ENCODE measurements at regions not wholly inside any gene's neighbourhood (a gene's known extent, or its start where the extent isn't known, plus 50 kb on each side); places are given as distances from the start of the nearest gene placed in this dataset.
"Not testable (repeated sequence)": the region's sequence is repeated elsewhere in the genome, so short reads cannot be mapped to it uniquely, and the experiment has no call there.

DNA sequence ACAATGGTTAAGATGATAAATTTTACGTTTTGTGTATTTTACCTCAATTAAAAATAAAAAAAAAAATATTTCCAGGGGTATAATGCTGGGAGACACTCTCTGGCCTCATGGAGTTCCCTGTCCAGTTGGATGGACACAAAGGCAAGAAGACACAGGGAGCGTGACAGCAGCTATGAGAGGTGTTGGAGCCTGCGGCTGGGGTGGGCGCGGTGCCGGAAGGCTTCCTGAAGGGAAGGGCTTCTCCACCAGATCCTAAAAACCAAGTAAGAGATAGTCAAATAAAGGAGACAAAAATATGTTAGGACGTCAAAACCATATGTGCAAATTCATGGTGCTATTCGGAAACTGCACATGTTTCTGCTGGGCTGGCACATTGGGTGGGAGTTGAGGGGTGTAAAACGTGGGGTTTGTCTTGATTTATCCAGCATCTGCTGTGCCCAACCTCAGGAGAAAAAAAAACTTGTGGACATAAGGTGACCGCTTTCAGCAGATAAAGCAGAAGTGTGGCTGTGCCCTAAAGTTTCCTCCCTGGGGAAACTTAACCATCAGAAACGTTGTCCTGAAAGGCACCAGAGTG lies 467.6 kb downstream of the RNF144A start:
- H3K27me3 ChIP-seq (ENCODE audit: control insufficient read depth in 2 of 2, insufficient read depth in 2 of 2, low read length in 2 of 2) = no peaks in the 10 kb centered on the region
- H3K4me3 ChIP-seq (ENCODE audit: low read length in 2 of 2) = no peak overlapping the region
- H3K36me3 ChIP-seq (ENCODE audit: control insufficient read depth in 2 of 2, insufficient read depth in 2 of 2, low read length in 2 of 2) = no peaks in the 10 kb centered on the region
- H3K9ac ChIP-seq (ENCODE audit: low read depth in 1 of 2, low read length in 2 of 2) = no peak overlapping the region
- no peak overlapping the region for H3K27ac ChIP-seq (ENCODE audit: low read depth in 2 of 2, low read length in 2 of 2)
- H3K4me1 ChIP-seq (ENCODE audit: control insufficient read depth in 2 of 2, insufficient read depth in 2 of 2, low read length in 2 of 2) = no peaks in the 10 kb centered on the region
- H3K9me3 ChIP-seq (ENCODE audit: control insufficient read depth in 2 of 2, low read length in 2 of 2) = no peaks in the 10 kb centered on the region

GRCh38 chr2:7390311-7390710 lies 473.1 kb downstream of the RNF144A start:
- H3K27ac ChIP-seq (ENCODE audit: low read depth in 2 of 2, low read length in 2 of 2); H3K9me3 ChIP-seq (ENCODE audit: control insufficient read depth in 2 of 2, low read length in 2 of 2); H3K27me3 ChIP-seq (ENCODE audit: control insufficient read depth in 2 of 2, insufficient read depth in 2 of 2, low read length in 2 of 2); H3K4me3 ChIP-seq (ENCODE audit: low read length in 2 of 2); H3K4me1 ChIP-seq (ENCODE audit: control insufficient read depth in 2 of 2, insufficient read depth in 2 of 2, low read length in 2 of 2); H3K36me3 ChIP-seq (ENCODE audit: control insufficient read depth in 2 of 2, insufficient read depth in 2 of 2, low read length in 2 of 2); H3K9ac ChIP-seq (ENCODE audit: low read depth in 1 of 2, low read length in 2 of 2): not testable (repeated sequence)

GRCh38 chr2:7392076-7392787 lies 475.0 kb downstream of the RNF144A start:
- Histone ChIP-seq H3K9me3 (ENCODE audit: control insufficient read depth in 2 of 2, low read length in 2 of 2) (no peaks in the 10 kb centered on the region), H3K4me3 (ENCODE audit: low read length in 2 of 2) (no peak overlapping the region), H3K27me3 (ENCODE audit: control insufficient read depth in 2 of 2, insufficient read depth in 2 of 2, low read length in 2 of 2) (no peaks in the 10 kb centered on the region), H3K36me3 (ENCODE audit: control insufficient read depth in 2 of 2, insufficient read depth in 2 of 2, low read length in 2 of 2) (no peaks in the 10 kb centered on the region), H3K9ac (ENCODE audit: low read depth in 1 of 2, low read length in 2 of 2) (no peak overlapping the region), H3K4me1 (ENCODE audit: control insufficient read depth in 2 of 2, insufficient read depth in 2 of 2, low read length in 2 of 2) (no peaks in the 10 kb centered on the region), H3K27ac (ENCODE audit: low read depth in 2 of 2, low read length in 2 of 2) (no peak overlapping the region)

- no peak overlapping the region for H3K27ac ChIP-seq (ENCODE audit: low read depth in 2 of 2, low read length in 2 of 2)
- no peaks in the 10 kb centered on the region for H3K4me1 ChIP-seq (ENCODE audit: control insufficient read depth in 2 of 2, insufficient read depth in 2 of 2, low read length in 2 of 2)
- no peaks in the 10 kb centered on the region for H3K36me3 ChIP-seq (ENCODE audit: control insufficient read depth in 2 of 2, insufficient read depth in 2 of 2, low read length in 2 of 2)
- no peak overlapping the region for H3K4me3 ChIP-seq (ENCODE audit: low read length in 2 of 2)
- H3K27me3 ChIP-seq (ENCODE audit: control insufficient read depth in 2 of 2, insufficient read depth in 2 of 2, low read length in 2 of 2) = no peaks in the 10 kb centered on the region
- no peaks in the 10 kb centered on the region for H3K9me3 ChIP-seq (ENCODE audit: control insufficient read depth in 2 of 2, low read length in 2 of 2)
- no peak overlapping the region for H3K9ac ChIP-seq (ENCODE audit: low read depth in 1 of 2, low read length in 2 of 2)
Observed at GRCh38 chr2:7394195-7394594, 477.0 kb downstream of the RNF144A start.

DNA sequence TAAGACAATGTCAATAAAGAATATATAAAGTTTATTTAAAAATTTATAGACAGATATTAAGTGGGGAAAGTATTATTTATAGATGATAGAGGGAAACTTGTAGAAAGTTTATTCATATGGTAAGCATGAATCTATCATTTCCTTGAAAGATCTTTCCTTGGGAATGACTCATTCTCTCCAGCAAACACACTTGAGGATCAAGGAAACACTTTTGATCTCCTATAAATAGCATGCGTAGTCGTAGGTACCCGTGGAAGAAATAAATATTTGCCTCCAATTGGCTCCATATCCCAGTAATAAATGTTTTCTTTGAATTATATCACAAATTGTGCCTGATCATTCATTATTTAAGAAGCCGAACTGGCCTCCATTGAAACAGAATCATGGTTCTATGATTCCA lies 483.4 kb downstream of the RNF144A start:
- no peaks in the 10 kb centered on the region for H3K4me1 ChIP-seq (ENCODE audit: control insufficient read depth in 2 of 2, insufficient read depth in 2 of 2, low read length in 2 of 2)
- no peaks in the 10 kb centered on the region for H3K36me3 ChIP-seq (ENCODE audit: control insufficient read depth in 2 of 2, insufficient read depth in 2 of 2, low read length in 2 of 2)
- H3K9me3 ChIP-seq (ENCODE audit: control insufficient read depth in 2 of 2, low read length in 2 of 2) = no peaks in the 10 kb centered on the region
- no peak overlapping the region for H3K4me3 ChIP-seq (ENCODE audit: low read length in 2 of 2)
- no peak overlapping the region for H3K9ac ChIP-seq (ENCODE audit: low read depth in 1 of 2, low read length in 2 of 2)
- H3K27me3 ChIP-seq (ENCODE audit: control insufficient read depth in 2 of 2, insufficient read depth in 2 of 2, low read length in 2 of 2) = peaks cover 0 to 2% of the 10 kb centered on the region in 2 donors
- no peak overlapping the region for H3K27ac ChIP-seq (ENCODE audit: low read depth in 2 of 2, low read length in 2 of 2)

DNA sequence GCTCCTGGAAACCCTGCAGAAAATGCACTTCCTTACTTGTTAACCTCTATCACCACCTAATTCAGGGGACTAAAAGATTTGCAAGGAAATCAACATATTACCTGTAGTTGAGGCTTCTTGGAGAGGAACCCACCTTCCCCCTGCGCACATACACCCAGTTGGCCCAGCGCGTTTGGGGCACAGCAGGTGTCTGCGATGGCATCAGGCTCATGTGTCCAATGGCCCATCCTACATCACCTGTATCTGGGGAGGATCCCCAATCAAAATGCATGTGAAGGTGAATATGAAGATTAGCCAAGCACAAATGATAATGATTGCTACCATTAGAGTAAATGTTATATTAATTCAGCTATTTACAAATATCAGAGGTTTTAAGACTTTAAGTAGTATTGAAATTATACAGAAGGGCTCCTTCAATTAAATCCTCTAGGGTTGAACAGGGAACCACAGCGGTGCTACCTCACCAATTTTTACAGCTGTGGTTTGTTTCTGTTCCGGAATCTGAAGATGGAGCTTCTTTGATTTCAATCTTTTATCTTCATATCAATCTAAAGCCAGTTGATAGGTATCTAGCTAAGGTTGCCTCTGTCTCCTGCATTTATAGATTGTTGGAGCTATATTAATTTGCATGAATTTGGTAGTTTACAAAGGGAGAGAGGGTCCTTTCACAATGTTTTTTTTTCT lies 486.0 kb downstream of the RNF144A start:
- Histone ChIP-seq H3K27ac (ENCODE audit: low read depth in 2 of 2, low read length in 2 of 2) (no peak overlapping the region), H3K9me3 (ENCODE audit: control insufficient read depth in 2 of 2, low read length in 2 of 2) (no peaks in the 10 kb centered on the region), H3K9ac (ENCODE audit: low read depth in 1 of 2, low read length in 2 of 2) (no peak overlapping the region), H3K4me1 (ENCODE audit: control insufficient read depth in 2 of 2, insufficient read depth in 2 of 2, low read length in 2 of 2) (no peaks in the 10 kb centered on the region), H3K36me3 (ENCODE audit: control insufficient read depth in 2 of 2, insufficient read depth in 2 of 2, low read length in 2 of 2) (no peaks in the 10 kb centered on the region), H3K27me3 (ENCODE audit: control insufficient read depth in 2 of 2, insufficient read depth in 2 of 2, low read length in 2 of 2) (peaks cover 0 to 2% of the 10 kb centered on the region in 2 donors), H3K4me3 (ENCODE audit: low read length in 2 of 2) (no peak overlapping the region)

GRCh38 chr2:7405861-7406715 lies 488.9 kb downstream of the RNF144A start:
- no peak overlapping the region for H3K27ac ChIP-seq (ENCODE audit: low read depth in 2 of 2, low read length in 2 of 2)
- no peak overlapping the region for H3K9ac ChIP-seq (ENCODE audit: low read depth in 1 of 2, low read length in 2 of 2)
- no peaks in the 10 kb centered on the region for H3K9me3 ChIP-seq (ENCODE audit: control insufficient read depth in 2 of 2, low read length in 2 of 2)
- peaks cover 0 to 2% of the 10 kb centered on the region in 2 donors for H3K27me3 ChIP-seq (ENCODE audit: control insufficient read depth in 2 of 2, insufficient read depth in 2 of 2, low read length in 2 of 2)
- H3K36me3 ChIP-seq (ENCODE audit: control insufficient read depth in 2 of 2, insufficient read depth in 2 of 2, low read length in 2 of 2) = no peaks in the 10 kb centered on the region
- no peak overlapping the region for H3K4me3 ChIP-seq (ENCODE audit: low read length in 2 of 2)
- H3K4me1 ChIP-seq (ENCODE audit: control insufficient read depth in 2 of 2, insufficient read depth in 2 of 2, low read length in 2 of 2) = no peaks in the 10 kb centered on the region

DNA sequence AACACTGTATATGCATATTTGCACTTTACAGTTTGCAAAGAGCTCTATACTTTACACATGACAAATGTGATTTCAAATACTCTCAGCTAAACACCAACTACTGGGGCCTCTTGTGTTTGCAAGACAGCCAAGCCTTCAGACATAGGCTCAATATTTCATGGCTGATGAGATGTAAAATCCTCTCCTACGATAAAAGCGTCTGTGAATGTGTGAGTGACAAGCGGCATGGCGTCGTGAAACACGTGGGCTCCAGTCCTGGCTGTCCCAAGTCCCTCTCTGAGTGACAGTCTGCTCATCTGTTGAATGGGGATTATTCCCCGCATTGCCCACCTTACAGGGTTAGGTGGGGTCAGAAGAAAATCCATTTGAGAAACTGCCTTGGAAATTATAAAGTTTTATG lies 489.8 kb downstream of the RNF144A start:
- no peak overlapping the region for H3K9ac ChIP-seq (ENCODE audit: low read depth in 1 of 2, low read length in 2 of 2)
- H3K27me3 ChIP-seq (ENCODE audit: control insufficient read depth in 2 of 2, insufficient read depth in 2 of 2, low read length in 2 of 2) = peaks cover 0 to 2% of the 10 kb centered on the region in 2 donors
- H3K4me3 ChIP-seq (ENCODE audit: low read length in 2 of 2) = no peak overlapping the region
- no peak overlapping the region for H3K27ac ChIP-seq (ENCODE audit: low read depth in 2 of 2, low read length in 2 of 2)
- H3K4me1 ChIP-seq (ENCODE audit: control insufficient read depth in 2 of 2, insufficient read depth in 2 of 2, low read length in 2 of 2) = no peaks in the 10 kb centered on the region
- no peaks in the 10 kb centered on the region for H3K36me3 ChIP-seq (ENCODE audit: control insufficient read depth in 2 of 2, insufficient read depth in 2 of 2, low read length in 2 of 2)
- no peaks in the 10 kb centered on the region for H3K9me3 ChIP-seq (ENCODE audit: control insufficient read depth in 2 of 2, low read length in 2 of 2)

DNA sequence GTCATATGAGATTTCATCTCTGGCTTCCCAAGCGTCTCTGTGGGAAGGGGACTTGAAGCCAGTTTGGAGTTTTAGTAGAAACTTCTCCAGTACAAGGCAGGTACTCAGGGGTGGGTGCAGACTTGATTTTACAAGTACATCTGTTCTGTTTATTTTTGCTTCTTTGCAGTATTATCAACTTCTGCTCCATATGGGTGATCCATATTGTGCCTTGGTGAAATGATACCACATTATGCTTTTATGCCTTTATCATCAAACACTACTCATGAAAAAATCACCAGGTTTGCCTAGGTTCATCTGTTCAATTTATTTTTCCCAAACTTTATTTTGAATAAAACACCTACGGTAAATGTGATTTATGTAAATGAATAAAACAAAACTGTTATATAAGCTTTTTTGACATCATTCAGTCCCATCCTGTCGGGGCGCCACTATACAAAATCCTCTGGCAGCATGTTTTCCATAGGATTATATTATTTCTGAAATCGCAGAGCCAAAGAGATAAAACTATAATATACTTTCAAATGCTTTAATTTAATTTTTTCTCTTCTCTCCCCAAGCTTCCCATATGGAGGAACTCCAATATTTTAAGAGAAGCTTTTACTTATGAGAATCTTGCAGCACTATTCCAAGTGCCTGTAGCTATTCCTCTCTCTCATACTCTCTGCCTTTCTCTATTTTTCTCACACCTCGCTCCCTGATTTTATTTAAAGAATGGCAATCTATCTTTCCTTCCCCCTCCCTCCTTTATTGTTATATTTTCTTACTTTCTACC lies 490.9 kb downstream of the RNF144A start:
- Histone ChIP-seq H3K9ac (ENCODE audit: low read depth in 1 of 2, low read length in 2 of 2) (no peak overlapping the region), H3K36me3 (ENCODE audit: control insufficient read depth in 2 of 2, insufficient read depth in 2 of 2, low read length in 2 of 2) (no peaks in the 10 kb centered on the region), H3K9me3 (ENCODE audit: control insufficient read depth in 2 of 2, low read length in 2 of 2) (no peaks in the 10 kb centered on the region), H3K27ac (ENCODE audit: low read depth in 2 of 2, low read length in 2 of 2) (no peak overlapping the region), H3K27me3 (ENCODE audit: control insufficient read depth in 2 of 2, insufficient read depth in 2 of 2, low read length in 2 of 2) (peaks cover 0 to 2% of the 10 kb centered on the region in 2 donors), H3K4me1 (ENCODE audit: control insufficient read depth in 2 of 2, insufficient read depth in 2 of 2, low read length in 2 of 2) (no peaks in the 10 kb centered on the region), H3K4me3 (ENCODE audit: low read length in 2 of 2) (no peak overlapping the region)
